ENCODE measurements at regions not wholly inside any gene's neighbourhood (a gene's known extent, or its start where the extent isn't known, plus 50 kb on each side); places are given as distances from the start of the nearest gene placed in this dataset.

DNA sequence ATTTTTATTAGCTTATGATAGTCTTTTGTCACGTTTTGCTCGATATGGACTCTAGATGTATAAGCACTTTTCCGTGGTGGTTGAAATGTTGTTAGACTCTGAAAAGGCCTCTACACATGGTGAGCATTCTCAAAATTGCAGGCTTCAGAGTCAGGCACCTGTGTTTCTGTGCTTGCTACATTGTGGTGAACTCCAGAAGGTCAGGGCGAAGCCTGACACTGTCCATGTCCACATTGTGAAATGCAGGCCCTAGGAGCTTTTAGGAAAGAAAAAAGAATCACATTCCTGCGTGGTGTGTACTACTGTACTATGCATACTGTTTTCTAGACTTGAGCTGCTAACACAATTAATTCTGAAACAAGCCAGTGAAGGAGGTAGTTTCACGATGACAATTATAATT, 86.3 kb downstream of the HS3ST1 start:
- WGBS = 58% methylated on average over 6 of the region's 6 CpGs
- TF ChIP-seq YY1 (IDR thresholded peaks at IDR 0.05) = no peak
- TF ChIP-seq, protein P1, sequence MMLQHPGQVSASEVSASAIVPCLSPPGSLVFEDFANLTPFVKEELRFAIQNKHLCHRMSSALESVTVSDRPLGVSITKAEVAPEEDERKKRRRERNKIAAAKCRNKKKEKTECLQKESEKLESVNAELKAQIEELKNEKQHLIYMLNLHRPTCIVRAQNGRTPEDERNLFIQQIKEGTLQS (IDR thresholded peaks at IDR 0.05) = no peak
- no peak for TF ChIP-seq FOXA2 (IDR thresholded peaks at IDR 0.05)
- no peak for TF ChIP-seq EGR1 (IDR thresholded peaks at IDR 0.05; ENCODE audit: low read depth in 2 of 2)
- no peak for TF ChIP-seq TAF1 (conservative IDR thresholded peaks at IDR 0.05)
- TF ChIP-seq, protein P2, sequence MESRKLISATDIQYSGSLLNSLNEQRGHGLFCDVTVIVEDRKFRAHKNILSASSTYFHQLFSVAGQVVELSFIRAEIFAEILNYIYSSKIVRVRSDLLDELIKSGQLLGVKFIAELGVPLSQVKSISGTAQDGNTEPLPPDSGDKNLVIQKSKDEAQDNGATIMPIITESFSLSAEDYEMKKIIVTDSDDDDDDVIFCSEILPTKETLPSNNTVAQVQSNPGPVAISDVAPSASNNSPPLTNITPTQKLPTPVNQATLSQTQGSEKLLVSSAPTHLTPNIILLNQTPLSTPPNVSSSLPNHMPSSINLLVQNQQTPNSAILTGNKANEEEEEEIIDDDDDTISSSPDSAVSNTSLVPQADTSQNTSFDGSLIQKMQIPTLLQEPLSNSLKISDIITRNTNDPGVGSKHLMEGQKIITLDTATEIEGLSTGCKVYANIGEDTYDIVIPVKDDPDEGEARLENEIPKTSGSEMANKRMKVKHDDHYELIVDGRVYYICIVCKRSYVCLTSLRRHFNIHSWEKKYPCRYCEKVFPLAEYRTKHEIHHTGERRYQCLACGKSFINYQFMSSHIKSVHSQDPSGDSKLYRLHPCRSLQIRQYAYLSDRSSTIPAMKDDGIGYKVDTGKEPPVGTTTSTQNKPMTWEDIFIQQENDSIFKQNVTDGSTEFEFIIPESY (IDR thresholded peaks at IDR 0.05) = no peak

DNA sequence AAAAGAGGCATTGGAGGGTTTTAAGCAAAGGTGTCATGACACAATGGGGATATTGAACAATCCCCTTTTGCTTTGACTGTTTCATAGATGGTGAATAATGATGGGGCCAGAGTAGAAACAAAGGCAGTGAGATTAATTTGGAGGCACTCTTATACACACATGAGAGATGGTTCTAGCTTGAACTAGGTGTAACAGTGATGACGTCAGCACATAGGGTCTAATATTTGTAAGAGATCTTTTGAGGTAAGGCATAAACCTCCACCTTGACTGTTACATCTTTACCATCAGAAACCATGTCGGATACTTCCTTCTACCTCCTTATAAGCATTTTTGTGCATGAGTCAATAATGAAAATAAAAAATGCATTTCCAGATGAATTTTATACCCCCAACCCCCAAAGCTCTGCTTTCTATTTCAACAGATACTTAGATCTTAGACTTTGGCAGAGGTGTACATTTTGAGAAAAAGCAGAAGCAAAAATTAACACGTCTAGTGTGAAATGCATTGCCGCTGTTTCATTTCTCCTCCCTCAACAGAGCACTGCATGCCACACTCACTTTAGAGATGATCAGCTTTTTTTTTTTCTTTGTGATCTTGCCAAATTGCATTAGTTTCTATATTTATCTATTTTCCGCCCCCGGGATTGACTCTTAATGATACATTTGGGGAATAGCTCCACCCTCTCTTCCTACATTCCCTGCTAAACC, 87.2 kb downstream of the HS3ST1 start:
- no peak overlapping the region for H3K27ac ChIP-seq (ENCODE audit: low read depth in 1 of 2, low read length in 2 of 2)
- no peak overlapping the region for H3K4me3 ChIP-seq (ENCODE audit: low read depth in 1 of 3, low read length in 3 of 3)
- no peaks in the 10 kb centered on the region for H3K9me3 ChIP-seq (ENCODE audit: control insufficient read depth in 4 of 4, low read length in 3 of 4)
- H3K36me3 ChIP-seq (ENCODE audit: control insufficient read depth in 4 of 4, insufficient read depth in 3 of 4, low read depth in 1 of 4, low read length in 3 of 4) = no peaks in the 10 kb centered on the region
- DNase-seq (ENCODE audit: low spot score) = no peak
- WGBS = 78% methylated on average over 6 of the region's 6 CpGs
- peaks cover 0 to 6% (median 0%) of the 10 kb centered on the region in 4 donors for H3K27me3 ChIP-seq (ENCODE audit: control insufficient read depth in 4 of 4, insufficient read depth in 4 of 4, low read length in 3 of 4)
- H3K4me1 ChIP-seq (ENCODE audit: control insufficient read depth in 4 of 4, insufficient read depth in 4 of 4, low read length in 3 of 4) = no peaks in the 10 kb centered on the region
- no peak overlapping the region for H3K9ac ChIP-seq (ENCODE audit: low read depth in 1 of 2, low read length in 2 of 2)
- TF ChIP-seq FOXA2 (IDR thresholded peaks at IDR 0.05) (no peak), JUND (IDR thresholded peaks at IDR 0.05) (no peak), GABPA (IDR thresholded peaks at IDR 0.05 in 1 of 2, conservative IDR thresholded peaks at IDR 0.05 in 1 of 2) (no peak), SP1 (IDR thresholded peaks at IDR 0.05) (no peak), NR2F2 (IDR thresholded peaks at IDR 0.05) (no peak), FOXA1 (IDR thresholded peaks at IDR 0.05) (no peak), RXRA (IDR thresholded peaks at IDR 0.05) (no peak), YY1 (IDR thresholded peaks at IDR 0.05) (no peak), TAF1 (conservative IDR thresholded peaks at IDR 0.05) (no peak), HNF4A (conservative IDR thresholded peaks at IDR 0.05) (no peak), RAD21 (IDR thresholded peaks at IDR 0.05) (no peak), HNF4G (IDR thresholded peaks at IDR 0.05) (no peak), EGR1 (IDR thresholded peaks at IDR 0.05; ENCODE audit: low read depth in 2 of 2) (no peak)
- TF ChIP-seq, protein P3, sequence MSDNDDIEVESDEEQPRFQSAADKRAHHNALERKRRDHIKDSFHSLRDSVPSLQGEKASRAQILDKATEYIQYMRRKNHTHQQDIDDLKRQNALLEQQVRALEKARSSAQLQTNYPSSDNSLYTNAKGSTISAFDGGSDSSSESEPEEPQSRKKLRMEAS (IDR thresholded peaks at IDR 0.05) = no peak
- TF ChIP-seq, protein P1 (IDR thresholded peaks at IDR 0.05) = no peak
- TF ChIP-seq, protein P4, sequence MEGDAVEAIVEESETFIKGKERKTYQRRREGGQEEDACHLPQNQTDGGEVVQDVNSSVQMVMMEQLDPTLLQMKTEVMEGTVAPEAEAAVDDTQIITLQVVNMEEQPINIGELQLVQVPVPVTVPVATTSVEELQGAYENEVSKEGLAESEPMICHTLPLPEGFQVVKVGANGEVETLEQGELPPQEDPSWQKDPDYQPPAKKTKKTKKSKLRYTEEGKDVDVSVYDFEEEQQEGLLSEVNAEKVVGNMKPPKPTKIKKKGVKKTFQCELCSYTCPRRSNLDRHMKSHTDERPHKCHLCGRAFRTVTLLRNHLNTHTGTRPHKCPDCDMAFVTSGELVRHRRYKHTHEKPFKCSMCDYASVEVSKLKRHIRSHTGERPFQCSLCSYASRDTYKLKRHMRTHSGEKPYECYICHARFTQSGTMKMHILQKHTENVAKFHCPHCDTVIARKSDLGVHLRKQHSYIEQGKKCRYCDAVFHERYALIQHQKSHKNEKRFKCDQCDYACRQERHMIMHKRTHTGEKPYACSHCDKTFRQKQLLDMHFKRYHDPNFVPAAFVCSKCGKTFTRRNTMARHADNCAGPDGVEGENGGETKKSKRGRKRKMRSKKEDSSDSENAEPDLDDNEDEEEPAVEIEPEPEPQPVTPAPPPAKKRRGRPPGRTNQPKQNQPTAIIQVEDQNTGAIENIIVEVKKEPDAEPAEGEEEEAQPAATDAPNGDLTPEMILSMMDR (IDR thresholded peaks at IDR 0.05; ENCODE audit: low read depth, low read length, missing input control) = no peak
- TF ChIP-seq, protein P2 (IDR thresholded peaks at IDR 0.05) = no peak
- TF ChIP-seq, protein P5, sequence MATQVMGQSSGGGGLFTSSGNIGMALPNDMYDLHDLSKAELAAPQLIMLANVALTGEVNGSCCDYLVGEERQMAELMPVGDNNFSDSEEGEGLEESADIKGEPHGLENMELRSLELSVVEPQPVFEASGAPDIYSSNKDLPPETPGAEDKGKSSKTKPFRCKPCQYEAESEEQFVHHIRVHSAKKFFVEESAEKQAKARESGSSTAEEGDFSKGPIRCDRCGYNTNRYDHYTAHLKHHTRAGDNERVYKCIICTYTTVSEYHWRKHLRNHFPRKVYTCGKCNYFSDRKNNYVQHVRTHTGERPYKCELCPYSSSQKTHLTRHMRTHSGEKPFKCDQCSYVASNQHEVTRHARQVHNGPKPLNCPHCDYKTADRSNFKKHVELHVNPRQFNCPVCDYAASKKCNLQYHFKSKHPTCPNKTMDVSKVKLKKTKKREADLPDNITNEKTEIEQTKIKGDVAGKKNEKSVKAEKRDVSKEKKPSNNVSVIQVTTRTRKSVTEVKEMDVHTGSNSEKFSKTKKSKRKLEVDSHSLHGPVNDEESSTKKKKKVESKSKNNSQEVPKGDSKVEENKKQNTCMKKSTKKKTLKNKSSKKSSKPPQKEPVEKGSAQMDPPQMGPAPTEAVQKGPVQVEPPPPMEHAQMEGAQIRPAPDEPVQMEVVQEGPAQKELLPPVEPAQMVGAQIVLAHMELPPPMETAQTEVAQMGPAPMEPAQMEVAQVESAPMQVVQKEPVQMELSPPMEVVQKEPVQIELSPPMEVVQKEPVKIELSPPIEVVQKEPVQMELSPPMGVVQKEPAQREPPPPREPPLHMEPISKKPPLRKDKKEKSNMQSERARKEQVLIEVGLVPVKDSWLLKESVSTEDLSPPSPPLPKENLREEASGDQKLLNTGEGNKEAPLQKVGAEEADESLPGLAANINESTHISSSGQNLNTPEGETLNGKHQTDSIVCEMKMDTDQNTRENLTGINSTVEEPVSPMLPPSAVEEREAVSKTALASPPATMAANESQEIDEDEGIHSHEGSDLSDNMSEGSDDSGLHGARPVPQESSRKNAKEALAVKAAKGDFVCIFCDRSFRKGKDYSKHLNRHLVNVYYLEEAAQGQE (IDR thresholded peaks at IDR 0.05) = no peak

More for the DNA sequence above, 86.3 kb downstream of the HS3ST1 start:
- no peak for DNase-seq (ENCODE audit: low spot score)
- Histone ChIP-seq H3K9me3 (ENCODE audit: control insufficient read depth in 4 of 4, low read length in 3 of 4) (no peaks in the 10 kb centered on the region), H3K27me3 (ENCODE audit: control insufficient read depth in 4 of 4, insufficient read depth in 4 of 4, low read length in 3 of 4) (peaks cover 0 to 6% (median 0%) of the 10 kb centered on the region in 4 donors), H3K36me3 (ENCODE audit: control insufficient read depth in 4 of 4, insufficient read depth in 3 of 4, low read depth in 1 of 4, low read length in 3 of 4) (no peaks in the 10 kb centered on the region), H3K4me1 (ENCODE audit: control insufficient read depth in 4 of 4, insufficient read depth in 4 of 4, low read length in 3 of 4) (no peaks in the 10 kb centered on the region), H3K27ac (ENCODE audit: low read depth in 1 of 2, low read length in 2 of 2) (no peak overlapping the region), H3K4me3 (ENCODE audit: low read depth in 1 of 3, low read length in 3 of 3) (no peak overlapping the region), H3K9ac (ENCODE audit: low read depth in 1 of 2, low read length in 2 of 2) (no peak overlapping the region)

Data from liver (tissue), 8 donors.